Body of pancreas (tissue), 4 donors: ENCODE measurements at regions not wholly inside any gene's neighbourhood (a gene's known extent, or its start where the extent isn't known, plus 50 kb on each side); places are given as distances from the start of the nearest gene placed in this dataset.
"Not testable (repeated sequence)": the region's sequence is repeated elsewhere in the genome, so short reads cannot be mapped to it uniquely, and the experiment has no call there.

Experiments
- ATAC-seq: fragments of 150-250 bp; one replicate; pipeline ENCODE4 v1.9.1; 2016
- DNase-seq, 4 donors: peaks; one replicate each; pipeline ENCODE4 v3.0.0-alpha.2; 2019
- H3K27ac ChIP-seq, 4 donors: fragments of 200-600 bp; sonication (generic); 1 replicate in 3 of 4; 2 replicates in 1 of 4; pipeline versions ENCODE4 v1.5.1 to v1.6.1; 2016 to 2019; ENCODE audit warnings: mild to moderate bottlenecking in 1 of 4, mixed read lengths in 1 of 4, moderate library complexity in 1 of 4
- H3K27me3 ChIP-seq, 2 donors: fragments of 200-600 bp; sonication (generic); one replicate each; pipeline ENCODE4 v1.6.0; 2016; ENCODE audit warnings: mild to moderate bottlenecking in 1 of 2
- H3K36me3 ChIP-seq, 2 donors: fragments of 200-600 bp; sonication (generic); replicated peaks in 1 of 2; 2 replicates each; pipeline ENCODE4 v1.5.1; 2016; ENCODE audit warnings: low read depth in 2 of 2; ENCODE audit not compliant: insufficient read depth in 1 of 2
- H3K4me1 ChIP-seq: fragments of 200-600 bp; sonication (generic); one replicate; pipeline ENCODE4 v1.6.0; 2016
- H3K4me3 ChIP-seq, 2 donors: fragments of 200-600 bp; sonication (generic); 1 replicate in 1 of 2; 2 replicates in 1 of 2; pipeline ENCODE4 v1.5.1; 2016 to 2019
- H3K9me3 ChIP-seq, 3 donors: fragments of 200-600 bp; sonication (generic); 1 replicate in 2 of 3; 2 replicates in 1 of 3; pipeline ENCODE4 v1.5.1; 2016
- CTCF ChIP-seq, 7 experiments: fragments of 450-650 bp in 4 of 7; fragments of 200-600 bp in 3 of 7; sonication (generic) in 3 of 7; IDR thresholded peaks; one replicate each; pipeline ENCODE4 v1.5.1; 2016 to 2019; ENCODE audit warnings: antibody characterized with exemption in 7 of 7
- POLR2A ChIP-seq, 3 donors: fragments of 450-650 bp; IDR thresholded peaks; one replicate each; pipeline ENCODE4 v1.6.1; 2016; ENCODE audit warnings: antibody characterized with exemption in 3 of 3, mild to moderate bottlenecking in 2 of 3
- WGBS, 2 donors: methylation state at CpG; one replicate each; pipeline ENCODE4 v1.1.5; 2017; 5-methylcytosine and 5-hydroxymethylcytosine counted together
- intact Hi-C: fragments of 100-400 bp; cut with DNase I; formaldehyde crosslinking; loops from one replicate; pipeline ENCODE4 v1.15.1; 2023

- intact Hi-C loops = no loop called here
- Histone ChIP-seq H3K27ac (no peak overlapping the region), H3K27me3 (no peaks in the 10 kb centered on the region), H3K4me1 (no peaks in the 10 kb centered on the region), H3K9me3 (peaks cover 0 to 3% (median 0%) of the 10 kb centered on the region in 3 donors), H3K36me3 (no peaks in the 10 kb centered on the region), H3K4me3 (no peak overlapping the region)
- TF ChIP-seq POLR2A (IDR thresholded peaks at IDR 0.05) (no peak), CTCF (IDR thresholded peaks at IDR 0.05) (no peak)
- ATAC-seq (no peak), DNase-seq (no peak)
- WGBS, 2 donors = 64 to 82% methylated on average over 1 of the region's 1 CpG
Measured at GRCh38 chr5:87048156-87048555, 219.5 kb upstream of the RASA1 start.

- H3K9me3 ChIP-seq, H3K4me3 ChIP-seq, H3K27ac ChIP-seq, DNase-seq, H3K27me3 ChIP-seq, H3K4me1 ChIP-seq, intact Hi-C loops, H3K36me3 ChIP-seq, ATAC-seq: not testable (repeated sequence)
- WGBS, 2 donors = 84 to 87% methylated on average over 6 of the region's 6 CpGs
Measured at GRCh38 chr5:87049012-87049411, 218.7 kb upstream of the RASA1 start.

GRCh38 chr5:87051502-87052113 is 216.1 kb upstream of the RASA1 start:
- H3K9me3 ChIP-seq = peaks cover 0 to 3% (median 0%) of the 10 kb centered on the region in 3 donors
- no peak overlapping the region for H3K27ac ChIP-seq
- no peaks in the 10 kb centered on the region for H3K36me3 ChIP-seq
- H3K27me3 ChIP-seq = no peaks in the 10 kb centered on the region
- WGBS, 2 donors = 76% methylated on average over 3 of the region's 3 CpGs
- no peak for ATAC-seq
- intact Hi-C loops = no loop called here
- no peak overlapping the region for H3K4me3 ChIP-seq
- H3K4me1 ChIP-seq = no peaks in the 10 kb centered on the region
- no peak for DNase-seq
- TF ChIP-seq POLR2A (IDR thresholded peaks at IDR 0.05) (no peak), CTCF (IDR thresholded peaks at IDR 0.05) (no peak)

GRCh38 chr5:87053146-87053545 is 214.5 kb upstream of the RASA1 start:
- no peaks in the 10 kb centered on the region for H3K36me3 ChIP-seq
- H3K27me3 ChIP-seq = no peaks in the 10 kb centered on the region
- TF ChIP-seq POLR2A (IDR thresholded peaks at IDR 0.05) (no peak), CTCF (IDR thresholded peaks at IDR 0.05) (no peak)
- ATAC-seq (no peak), DNase-seq (no peak)
- H3K27ac ChIP-seq = no peak overlapping the region
- no peak overlapping the region for H3K4me3 ChIP-seq
- 41 to 55% methylated on average over 2 of the region's 2 CpGs for WGBS, 2 donors
- intact Hi-C loops = no loop called here
- peaks cover 0 to 3% (median 0%) of the 10 kb centered on the region in 3 donors for H3K9me3 ChIP-seq
- H3K4me1 ChIP-seq = no peaks in the 10 kb centered on the region

- H3K27me3 ChIP-seq = no peaks in the 10 kb centered on the region
- no peak overlapping the region for H3K4me3 ChIP-seq
- H3K9me3 ChIP-seq = peaks cover 0 to 3% (median 0%) of the 10 kb centered on the region in 3 donors
- DNase-seq (no peak), ATAC-seq (no peak)
- H3K27ac ChIP-seq = no peak overlapping the region
- TF ChIP-seq CTCF (IDR thresholded peaks at IDR 0.05) (no peak), POLR2A (IDR thresholded peaks at IDR 0.05) (no peak)
- H3K36me3 ChIP-seq = no peaks in the 10 kb centered on the region
- intact Hi-C loops = no loop called here
- H3K4me1 ChIP-seq = no peaks in the 10 kb centered on the region
Measured at GRCh38 chr5:87054821-87055220, 212.9 kb upstream of the RASA1 start.
